ENCODE measurements at regions not wholly inside any gene's neighbourhood (a gene's known extent, or its start where the extent isn't known, plus 50 kb on each side); places are given as distances from the start of the nearest gene placed in this dataset.

- no peak for DNase-seq
- Histone ChIP-seq H3K9me3 (no peaks in the 10 kb centered on the region), H3K27ac (no peak overlapping the region), H3K27me3 (no peaks in the 10 kb centered on the region), H3K4me1 (no peaks in the 10 kb centered on the region), H3K36me3 (no peaks in the 10 kb centered on the region), H3K4me3 (no peak overlapping the region)
- no peak for ATAC-seq
- 73% methylated on average over 1 of the region's 1 CpG for WGBS (ENCODE audit: insufficient coverage, low coverage, low lambda C conversion rate, missing lambda C conversion rate)
- intact Hi-C loops (cut with DNase I) = no loop called here
- no peak for TF ChIP-seq POLR2A (IDR thresholded peaks at IDR 0.05)
Measured at GRCh38 chr7:113825832-113826231, 93.0 kb downstream of the PPP1R3A start.

- intact Hi-C loops (cut with DNase I) = no loop called here
- no peaks in the 10 kb centered on the region for H3K4me1 ChIP-seq
- H3K4me3 ChIP-seq = no peak overlapping the region
- H3K36me3 ChIP-seq = no peaks in the 10 kb centered on the region
- no peak for ATAC-seq
- H3K27me3 ChIP-seq = no peaks in the 10 kb centered on the region
- 55% methylated on average over 3 of the region's 3 CpGs for WGBS (ENCODE audit: insufficient coverage, low coverage, low lambda C conversion rate, missing lambda C conversion rate)
- no peaks in the 10 kb centered on the region for H3K9me3 ChIP-seq
- H3K27ac ChIP-seq = no peak overlapping the region
- TF ChIP-seq CTCF (IDR thresholded peaks at IDR 0.05) (no peak), POLR2A (IDR thresholded peaks at IDR 0.05) (no peak)
- no peak for DNase-seq
Measured at GRCh38 chr7:113824117-113824823, 94.5 kb downstream of the PPP1R3A start.

GRCh38 chr7:113819474-113819873 lies 99.3 kb downstream of the PPP1R3A start:
- ATAC-seq = no peak
- Histone ChIP-seq H3K27ac (no peak overlapping the region), H3K4me1 (no peaks in the 10 kb centered on the region), H3K9me3 (no peaks in the 10 kb centered on the region), H3K4me3 (no peak overlapping the region), H3K36me3 (no peaks in the 10 kb centered on the region), H3K27me3 (no peaks in the 10 kb centered on the region)
- WGBS (ENCODE audit: insufficient coverage, low coverage, low lambda C conversion rate, missing lambda C conversion rate) = 29% methylated on average over 1 of the region's 1 CpG
- TF ChIP-seq POLR2A (IDR thresholded peaks at IDR 0.05) = no peak
- no peak for DNase-seq
- intact Hi-C loops (cut with DNase I) = no loop called here

- DNase-seq (no peak), ATAC-seq (no peak)
- no peaks in the 10 kb centered on the region for H3K9me3 ChIP-seq
- no peaks in the 10 kb centered on the region for H3K4me1 ChIP-seq
- no peak overlapping the region for H3K4me3 ChIP-seq
- H3K36me3 ChIP-seq = no peaks in the 10 kb centered on the region
- TF ChIP-seq CTCF (IDR thresholded peaks at IDR 0.05) = no peak
- no peak for TF ChIP-seq POLR2A (IDR thresholded peaks at IDR 0.05)
- no peak overlapping the region for H3K27ac ChIP-seq
- intact Hi-C loops (cut with DNase I) = no loop called here
- H3K27me3 ChIP-seq = no peaks in the 10 kb centered on the region
Measured at GRCh38 chr7:113816639-113817038, 102.2 kb downstream of the PPP1R3A start.

- TF ChIP-seq CTCF (IDR thresholded peaks at IDR 0.05) (no peak), POLR2A (IDR thresholded peaks at IDR 0.05) (no peak)
- ATAC-seq = no peak
- Histone ChIP-seq H3K27ac (no peak overlapping the region), H3K9me3 (no peaks in the 10 kb centered on the region), H3K27me3 (no peaks in the 10 kb centered on the region), H3K36me3 (no peaks in the 10 kb centered on the region), H3K4me1 (no peaks in the 10 kb centered on the region), H3K4me3 (no peak overlapping the region)
- intact Hi-C loops (cut with DNase I) = no loop called here
- no peak for DNase-seq
- 71% methylated on average over 1 of the region's 1 CpG for WGBS (ENCODE audit: insufficient coverage, low coverage, low lambda C conversion rate, missing lambda C conversion rate)
Measured at GRCh38 chr7:113813471-113813870, 105.3 kb downstream of the PPP1R3A start.
